AG09319 (cell line): ENCODE measurements at regions not wholly inside any gene's neighbourhood (a gene's known extent, or its start where the extent isn't known, plus 50 kb on each side); places are given as distances from the start of the nearest gene placed in this dataset.

Source experiments
- DNase-seq: peaks from one replicate; pipeline ENCODE4 v3.0.0-alpha.2; 2010; ENCODE audit warnings: low read depth; ENCODE audit errors: extremely low read depth
- CTCF ChIP-seq: IDR thresholded peaks from 2 replicates; pipeline ENCODE4 v1.5.1; 2011; ENCODE audit warnings: low read depth, mild to moderate bottlenecking, inconsistent platforms, low read length, moderate library complexity

- no peak for DNase-seq
- no peak for TF ChIP-seq CTCF
Observed at GRCh38 chr12:100699209-100699608, 95.4 kb upstream of the ANO4 start.

- no peak for TF ChIP-seq CTCF
- no peak for DNase-seq
Observed at GRCh38 chr12:100703337-100703736, 91.2 kb upstream of the ANO4 start.

- no peak for TF ChIP-seq CTCF
- no peak for DNase-seq
Observed at GRCh38 chr12:100703868-100704267, 90.7 kb upstream of the ANO4 start.

- no peak for TF ChIP-seq CTCF
- peak; percentile 2 for DNase-seq
Observed at GRCh38 chr12:100706033-100706432, 88.5 kb upstream of the ANO4 start.

GRCh38 chr12:100708591-100708990 is 86.0 kb upstream of the ANO4 start:
- no peak for TF ChIP-seq CTCF
- no peak for DNase-seq

GRCh38 chr12:100715976-100716944 is 78.3 kb upstream of the ANO4 start:
- TF ChIP-seq CTCF = no peak
- no peak for DNase-seq

GRCh38 chr12:100716945-100717732 is 77.4 kb upstream of the ANO4 start:
- TF ChIP-seq CTCF = no peak
- DNase-seq = no peak
